Fibroblast of lung (primary cell): ENCODE measurements at regions not wholly inside any gene's neighbourhood (a gene's known extent, or its start where the extent isn't known, plus 50 kb on each side); places are given as distances from the start of the nearest gene placed in this dataset.

Experiments used
- DNase-seq, 2 donors: peaks; one replicate each; pipeline versions ENCODE4 v3.0.0 to v3.0.0-alpha.2; 2010; ENCODE audit warnings: low read depth in 2 of 2
- H2AFZ ChIP-seq: 2 replicates; pipeline ENCODE4 v1.5.1; 2012; ENCODE audit warnings: low read length, control low read depth, inconsistent platforms
- H3K27ac ChIP-seq: 2 replicates; pipeline ENCODE4 v1.5.1; 2011; ENCODE audit warnings: low read length, control low read depth; ENCODE audit not compliant: insufficient read depth
- H3K27me3 ChIP-seq: 2 replicates; pipeline ENCODE4 v1.5.1; 2011; ENCODE audit warnings: mild to moderate bottlenecking, low read length; ENCODE audit not compliant: control insufficient read depth, insufficient read depth
- H3K36me3 ChIP-seq: 2 replicates; pipeline ENCODE4 v1.5.1; 2011; ENCODE audit warnings: low read length; ENCODE audit not compliant: control insufficient read depth, insufficient read depth
- H3K4me1 ChIP-seq: 2 replicates; pipeline ENCODE4 v1.5.1; 2011; ENCODE audit warnings: low read length; ENCODE audit not compliant: control insufficient read depth, insufficient read depth; ENCODE audit errors: extremely low read depth
- H3K4me2 ChIP-seq: 2 replicates; pipeline ENCODE4 v1.5.1; 2011; ENCODE audit warnings: low read length, control low read depth; ENCODE audit not compliant: insufficient read depth; ENCODE audit errors: extremely low read depth
- H3K4me3 ChIP-seq, 4 experiments: fragments of 200-600 bp in 1 of 4; sonication (generic) in 1 of 4; replicated peaks in 1 of 4; 2 replicates each; pipeline ENCODE4 v1.5.1; 2011 to 2016; ENCODE audit warnings: low read length in 4 of 4, low read depth in 3 of 4, mild to moderate bottlenecking in 3 of 4, control low read depth in 2 of 4, inconsistent platforms in 1 of 4, mixed read lengths in 1 of 4; ENCODE audit not compliant: insufficient read depth in 1 of 4; ENCODE audit errors: control extremely low read depth in 1 of 4
- H3K79me2 ChIP-seq: 2 replicates; pipeline ENCODE4 v1.5.1; 2012; ENCODE audit warnings: mild to moderate bottlenecking, low read length, inconsistent platforms; ENCODE audit not compliant: control insufficient read depth, insufficient read depth
- H3K9ac ChIP-seq: 2 replicates; pipeline ENCODE4 v1.5.1; 2011; ENCODE audit warnings: mild to moderate bottlenecking, low read length, control low read depth; ENCODE audit not compliant: insufficient read depth
- H3K9me3 ChIP-seq: 2 replicates; pipeline ENCODE4 v1.5.1; 2012; ENCODE audit warnings: low read depth, low read length; ENCODE audit not compliant: control insufficient read depth, insufficient read depth
- H4K20me1 ChIP-seq: 2 replicates; pipeline ENCODE4 v1.5.1; 2011; ENCODE audit warnings: low read length; ENCODE audit not compliant: control insufficient read depth, insufficient read depth; ENCODE audit errors: extremely low read depth
- CTCF ChIP-seq, 2 donors: IDR thresholded peaks in 1 of 2; conservative IDR thresholded peaks in 1 of 2; 1 replicate in 1 of 2; 2 replicates in 1 of 2; pipeline ENCODE4 v1.5.1; 2011 to 2012; ENCODE audit warnings: low read length in 2 of 2, control low read depth in 1 of 2, inconsistent platforms in 1 of 2, low read depth in 1 of 2, mild to moderate bottlenecking in 1 of 2
- EZH2 ChIP-seq: IDR thresholded peaks from 2 replicates; pipeline ENCODE4 v1.5.1; 2012; ENCODE audit warnings: low read length, control low read depth, mild to moderate bottlenecking; ENCODE audit errors: missing control alignments

- Histone ChIP-seq H3K4me3 (no peak overlapping the region), H4K20me1 (no peaks in the 10 kb centered on the region), H2AFZ (no peak overlapping the region), H3K4me2 (no peak overlapping the region), H3K4me1 (no peaks in the 10 kb centered on the region), H3K9me3 (no peaks in the 10 kb centered on the region), H3K27ac (no peak overlapping the region), H3K9ac (no peak overlapping the region), H3K36me3 (no peaks in the 10 kb centered on the region), H3K79me2 (no peaks in the 10 kb centered on the region), H3K27me3 (peaks cover 4% of the 10 kb centered on the region)
- peak; percentile 36 to 63 for DNase-seq
- TF ChIP-seq CTCF (conservative IDR thresholded peaks at IDR 0.05 in 1 of 2, IDR thresholded peaks at IDR 0.05 in 1 of 2; ENCODE audit: low read depth in 1 of 2, low read length in 2 of 2) (no peak), EZH2 (no peak)
These were observed 56.7 kb upstream of the ZDBF2 start for GRCh38 chr2:206217743-206218142.

GRCh38 chr2:206218156-206218555 lies 56.3 kb upstream of the ZDBF2 start:
- Histone ChIP-seq H4K20me1 (no peaks in the 10 kb centered on the region), H3K79me2 (no peaks in the 10 kb centered on the region), H2AFZ (no peak overlapping the region), H3K4me1 (no peaks in the 10 kb centered on the region), H3K4me3 (no peak overlapping the region), H3K4me2 (no peak overlapping the region), H3K36me3 (no peaks in the 10 kb centered on the region), H3K27me3 (peaks cover 4% of the 10 kb centered on the region), H3K27ac (no peak overlapping the region), H3K9me3 (no peaks in the 10 kb centered on the region), H3K9ac (no peak overlapping the region)
- no peak for DNase-seq
- no peak for TF ChIP-seq EZH2
- TF ChIP-seq CTCF (conservative IDR thresholded peaks at IDR 0.05 in 1 of 2, IDR thresholded peaks at IDR 0.05 in 1 of 2; ENCODE audit: low read depth in 1 of 2, low read length in 2 of 2) = no peak

- no peak overlapping the region for H3K27ac ChIP-seq
- DNase-seq = no peak
- no peak for TF ChIP-seq EZH2
- TF ChIP-seq CTCF (conservative IDR thresholded peaks at IDR 0.05 in 1 of 2, IDR thresholded peaks at IDR 0.05 in 1 of 2; ENCODE audit: low read depth in 1 of 2, low read length in 2 of 2) = no peak
- no peaks in the 10 kb centered on the region for H3K4me1 ChIP-seq
- H3K36me3 ChIP-seq = no peaks in the 10 kb centered on the region
- H3K9me3 ChIP-seq = no peaks in the 10 kb centered on the region
- peaks cover 4% of the 10 kb centered on the region for H3K27me3 ChIP-seq
- no peaks in the 10 kb centered on the region for H3K79me2 ChIP-seq
- no peak overlapping the region for H3K4me3 ChIP-seq
- no peaks in the 10 kb centered on the region for H4K20me1 ChIP-seq
- no peak overlapping the region for H3K4me2 ChIP-seq
- no peak overlapping the region for H3K9ac ChIP-seq
- H2AFZ ChIP-seq = no peak overlapping the region
These were observed 55.5 kb upstream of the ZDBF2 start for GRCh38 chr2:206218796-206219499.
